ENCODE measurements at regions not wholly inside any gene's neighbourhood (a gene's known extent, or its start where the extent isn't known, plus 50 kb on each side); places are given as distances from the start of the nearest gene placed in this dataset.

DNA sequence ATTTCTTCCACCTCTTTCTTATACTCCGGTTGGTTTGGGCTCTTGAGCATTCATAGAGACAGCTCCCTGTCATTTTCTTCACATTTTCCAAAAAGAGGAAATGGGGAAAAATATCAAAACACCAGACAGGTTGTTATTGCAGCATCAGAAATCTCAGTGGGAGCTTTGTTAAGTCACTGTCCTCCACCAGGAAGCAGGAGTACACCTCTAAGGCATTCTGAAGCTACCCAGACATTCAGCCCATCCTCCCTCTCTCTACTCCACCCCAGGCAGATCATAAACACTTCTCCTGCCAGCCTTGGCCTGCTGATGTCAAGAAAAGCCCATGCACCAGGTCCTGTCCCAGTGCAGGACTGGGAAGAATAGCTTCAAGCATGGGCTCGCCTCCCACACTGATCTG, 1198.3 kb downstream of the VRK1 start:
- no peak overlapping the region for H2AK5ac ChIP-seq (ENCODE audit: low read depth, low read length)
- H2BK15ac ChIP-seq (ENCODE audit: low read depth, low read length) = no peak overlapping the region
- no peaks in the 10 kb centered on the region for H3K9me1 ChIP-seq (ENCODE audit: insufficient read depth, low read length)
- no peak overlapping the region for H3K4ac ChIP-seq (ENCODE audit: low read depth, low read length)
- H3K4me3 ChIP-seq (ENCODE audit: insufficient read depth, low read depth, low read length) = no peak overlapping the region
- ATAC-seq (ENCODE audit: low read depth) = no peak
- no peaks in the 10 kb centered on the region for H3K79me1 ChIP-seq (ENCODE audit: low read depth in 1 of 2, low read length in 2 of 2)
- H4K91ac ChIP-seq (ENCODE audit: insufficient read depth, low read depth, low read length) = no peak overlapping the region
- H2BK20ac ChIP-seq (ENCODE audit: low read depth, low read length) = no peak overlapping the region
- H3K4me1 ChIP-seq (ENCODE audit: control insufficient read depth, insufficient read depth, low read length) = no peaks in the 10 kb centered on the region
- H4K5ac ChIP-seq (ENCODE audit: low read depth, low read length) = no peak overlapping the region
- intact Hi-C loops (cut with micrococcal nuclease) (no loop called here), in situ Hi-C loops (cut with MboI; ENCODE audit: low sequenced_read_pairs) (no loop called here), dilution Hi-C loops (cut with HindIII; ENCODE audit: low sequenced_read_pairs, unreplicated experiment) (no loop called here)
- H3K18ac ChIP-seq (ENCODE audit: low read depth, low read length) = no peak overlapping the region
- no peak overlapping the region for H2AK9ac ChIP-seq (replicated peaks; ENCODE audit: low read depth, low read length, poor library complexity)
- DNase-seq = no peak
- TF ChIP-seq MAZ (IDR thresholded peaks at IDR 0.05; ENCODE audit: borderline replicate concordance, low read depth, low read length) = no peak
- TF ChIP-seq RFX5 (IDR thresholded peaks at IDR 0.05; ENCODE audit: low read depth, low read length) = no peak
- TF ChIP-seq RAD21 (IDR thresholded peaks at IDR 0.05; ENCODE audit: low read length) = no peak
- H2BK120ac ChIP-seq (ENCODE audit: low read depth, low read length) = no peak overlapping the region
- no CpG with 5 or more reads among the region's 2 CpGs for WGBS, 2 experiments (ENCODE audit: extremely low coverage in 2 of 2, insufficient read length in 1 of 2)
- BruUV-seq (replicated peaks) = no TSS peak
- peaks cover 25% of the 10 kb centered on the region for H3K9me3 ChIP-seq (ENCODE audit: control insufficient read depth, insufficient read depth, low read length)
- no peak overlapping the region for H3K56ac ChIP-seq (ENCODE audit: extremely low read depth, insufficient read depth, low read length)
- CTCF ChIA-PET = no interaction called here
- no peak overlapping the region for H4K8ac ChIP-seq (ENCODE audit: low read depth in 2 of 2, low read length in 2 of 2)
- no peak overlapping the region for H2BK5ac ChIP-seq (ENCODE audit: low read depth, low read length, poor library complexity, severe bottlenecking)
- no peak overlapping the region for H3K27ac ChIP-seq (ENCODE audit: insufficient read depth, low read length)
- no peak overlapping the region for H3K23ac ChIP-seq (ENCODE audit: low read depth, low read length)
- POLR2A ChIA-PET (ENCODE audit: unreplicated experiment) = no interaction called here
- H4K20me1 ChIP-seq (ENCODE audit: insufficient read depth, low read length) = no peaks in the 10 kb centered on the region
- H3K27me3 ChIP-seq (ENCODE audit: control insufficient read depth, insufficient read depth, low read length) = no peaks in the 10 kb centered on the region
- H3K14ac ChIP-seq (replicated peaks; ENCODE audit: low read depth, low read length) = no peak overlapping the region
- no peak overlapping the region for H2AFZ ChIP-seq (replicated peaks; ENCODE audit: low read length, poor library complexity)
- no peaks in the 10 kb centered on the region for H3K36me3 ChIP-seq (ENCODE audit: control insufficient read depth, insufficient read depth, low read length)
- no peak overlapping the region for H3K4me2 ChIP-seq (ENCODE audit: low read depth, low read length)
- no peak overlapping the region for H3K9ac ChIP-seq (ENCODE audit: low read depth, low read length)

All from IMR-90 (cell line).